ENCODE measurements at regions not wholly inside any gene's neighbourhood (a gene's known extent, or its start where the extent isn't known, plus 50 kb on each side); places are given as distances from the start of the nearest gene placed in this dataset.

GRCh38 chrX:139049465-139049864 is 337.9 kb upstream of the FGF13 start:
- WGBS, 3 donors: 62 to 94% (median 84%) methylated on average over 1 of the region's 1 CpG
- Histone ChIP-seq H3K4me1 (ENCODE audit: control insufficient read depth in 3 of 3, insufficient read depth in 2 of 3, low read depth in 1 of 3, low read length in 2 of 3) (no peaks in the 10 kb centered on the region), H3K9me3 (ENCODE audit: control insufficient read depth in 2 of 2, insufficient read depth in 1 of 2, low read depth in 1 of 2, low read length in 1 of 2) (no peaks in the 10 kb centered on the region)

GRCh38 chrX:139044680-139045079 is 333.2 kb upstream of the FGF13 start:
- H3K4me3 ChIP-seq (ENCODE audit: low read depth in 1 of 3, low read length in 3 of 3): no peak overlapping the region
- H3K9me3 ChIP-seq (ENCODE audit: control insufficient read depth in 2 of 2, insufficient read depth in 1 of 2, low read depth in 1 of 2, low read length in 1 of 2): no peaks in the 10 kb centered on the region
- no peak overlapping the region for H3K27ac ChIP-seq (ENCODE audit: low read depth in 1 of 3, low read length in 2 of 3)
- 65 to 86% (median 76%) methylated on average over 6 of the region's 6 CpGs for WGBS, 3 donors
- no peak for DNase-seq
- H3K36me3 ChIP-seq (ENCODE audit: control insufficient read depth in 3 of 3, insufficient read depth in 2 of 3, low read depth in 1 of 3, low read length in 3 of 3): no peaks in the 10 kb centered on the region
- H3K4me1 ChIP-seq (ENCODE audit: control insufficient read depth in 3 of 3, insufficient read depth in 2 of 3, low read depth in 1 of 3, low read length in 2 of 3): no peaks in the 10 kb centered on the region
- no peaks in the 10 kb centered on the region for H3K27me3 ChIP-seq (ENCODE audit: control insufficient read depth in 3 of 3, insufficient read depth in 3 of 3, low read length in 3 of 3)
- no peak for FAIRE-seq

More at GRCh38 chrX:139049465-139049864, 337.9 kb upstream of the FGF13 start:
- FAIRE-seq (no peak), DNase-seq (no peak)
- no peak overlapping the region for H3K27ac ChIP-seq (ENCODE audit: low read depth in 1 of 3, low read length in 2 of 3)
- H3K36me3 ChIP-seq (ENCODE audit: control insufficient read depth in 3 of 3, insufficient read depth in 2 of 3, low read depth in 1 of 3, low read length in 3 of 3): no peaks in the 10 kb centered on the region
- H3K4me3 ChIP-seq (ENCODE audit: low read depth in 1 of 3, low read length in 3 of 3): no peak overlapping the region
- no peaks in the 10 kb centered on the region for H3K27me3 ChIP-seq (ENCODE audit: control insufficient read depth in 3 of 3, insufficient read depth in 3 of 3, low read length in 3 of 3)

GRCh38 chrX:139039041-139039440 is 327.5 kb upstream of the FGF13 start:
- H3K9me3 ChIP-seq (ENCODE audit: control insufficient read depth in 2 of 2, insufficient read depth in 1 of 2, low read depth in 1 of 2, low read length in 1 of 2): no peaks in the 10 kb centered on the region
- H3K27me3 ChIP-seq (ENCODE audit: control insufficient read depth in 3 of 3, insufficient read depth in 3 of 3, low read length in 3 of 3): no peaks in the 10 kb centered on the region
- H3K4me3 ChIP-seq (ENCODE audit: low read depth in 1 of 3, low read length in 3 of 3): no peak overlapping the region
- no peak for DNase-seq
- no peak for FAIRE-seq
- H3K36me3 ChIP-seq (ENCODE audit: control insufficient read depth in 3 of 3, insufficient read depth in 2 of 3, low read depth in 1 of 3, low read length in 3 of 3): no peaks in the 10 kb centered on the region
- no peak overlapping the region for H3K27ac ChIP-seq (ENCODE audit: low read depth in 1 of 3, low read length in 2 of 3)
- no peaks in the 10 kb centered on the region for H3K4me1 ChIP-seq (ENCODE audit: control insufficient read depth in 3 of 3, insufficient read depth in 2 of 3, low read depth in 1 of 3, low read length in 2 of 3)

- Histone ChIP-seq H3K4me3 (ENCODE audit: low read depth in 1 of 3, low read length in 3 of 3) (no peak overlapping the region), H3K27ac (ENCODE audit: low read depth in 1 of 3, low read length in 2 of 3) (no peak overlapping the region), H3K27me3 (ENCODE audit: control insufficient read depth in 3 of 3, insufficient read depth in 3 of 3, low read length in 3 of 3) (no peaks in the 10 kb centered on the region), H3K9me3 (ENCODE audit: control insufficient read depth in 2 of 2, insufficient read depth in 1 of 2, low read depth in 1 of 2, low read length in 1 of 2) (no peaks in the 10 kb centered on the region), H3K4me1 (ENCODE audit: control insufficient read depth in 3 of 3, insufficient read depth in 2 of 3, low read depth in 1 of 3, low read length in 2 of 3) (no peaks in the 10 kb centered on the region), H3K36me3 (ENCODE audit: control insufficient read depth in 3 of 3, insufficient read depth in 2 of 3, low read depth in 1 of 3, low read length in 3 of 3) (no peaks in the 10 kb centered on the region)
- WGBS, 3 donors: 58 to 73% (median 69%) methylated on average over 1 of the region's 1 CpG
- DNase-seq (no peak), FAIRE-seq (no peak)
Observed at GRCh38 chrX:139026811-139027210, 315.3 kb upstream of the FGF13 start.

- no peak for FAIRE-seq
Observed at GRCh38 chrX:139026406-139026805, 314.9 kb upstream of the FGF13 start.

GRCh38 chrX:139025816-139026215 is 314.3 kb upstream of the FGF13 start:
- no peaks in the 10 kb centered on the region for H3K27me3 ChIP-seq (ENCODE audit: control insufficient read depth in 3 of 3, insufficient read depth in 3 of 3, low read length in 3 of 3)
- no peaks in the 10 kb centered on the region for H3K36me3 ChIP-seq (ENCODE audit: control insufficient read depth in 3 of 3, insufficient read depth in 2 of 3, low read depth in 1 of 3, low read length in 3 of 3)
- H3K4me1 ChIP-seq (ENCODE audit: control insufficient read depth in 3 of 3, insufficient read depth in 2 of 3, low read depth in 1 of 3, low read length in 2 of 3): no peaks in the 10 kb centered on the region
- DNase-seq (no peak), FAIRE-seq (no peak)
- H3K4me3 ChIP-seq (ENCODE audit: low read depth in 1 of 3, low read length in 3 of 3): no peak overlapping the region
- no peaks in the 10 kb centered on the region for H3K9me3 ChIP-seq (ENCODE audit: control insufficient read depth in 2 of 2, insufficient read depth in 1 of 2, low read depth in 1 of 2, low read length in 1 of 2)
- H3K27ac ChIP-seq (ENCODE audit: low read depth in 1 of 3, low read length in 2 of 3): no peak overlapping the region

More at GRCh38 chrX:139026406-139026805, 314.9 kb upstream of the FGF13 start:
- H3K4me3 ChIP-seq (ENCODE audit: low read depth in 1 of 3, low read length in 3 of 3): no peak overlapping the region
- H3K36me3 ChIP-seq (ENCODE audit: control insufficient read depth in 3 of 3, insufficient read depth in 2 of 3, low read depth in 1 of 3, low read length in 3 of 3): no peaks in the 10 kb centered on the region
- DNase-seq: no peak
- no peaks in the 10 kb centered on the region for H3K27me3 ChIP-seq (ENCODE audit: control insufficient read depth in 3 of 3, insufficient read depth in 3 of 3, low read length in 3 of 3)
- no peak overlapping the region for H3K27ac ChIP-seq (ENCODE audit: low read depth in 1 of 3, low read length in 2 of 3)
- H3K9me3 ChIP-seq (ENCODE audit: control insufficient read depth in 2 of 2, insufficient read depth in 1 of 2, low read depth in 1 of 2, low read length in 1 of 2): no peaks in the 10 kb centered on the region
- no peaks in the 10 kb centered on the region for H3K4me1 ChIP-seq (ENCODE audit: control insufficient read depth in 3 of 3, insufficient read depth in 2 of 3, low read depth in 1 of 3, low read length in 2 of 3)
- 56 to 91% (median 82%) methylated on average over 2 of the region's 2 CpGs for WGBS, 3 donors

GRCh38 chrX:139023531-139023930 is 312.0 kb upstream of the FGF13 start:
- 73 to 89% (median 78%) methylated on average over 3 of the region's 3 CpGs for WGBS, 3 donors
- H3K4me1 ChIP-seq (ENCODE audit: control insufficient read depth in 3 of 3, insufficient read depth in 2 of 3, low read depth in 1 of 3, low read length in 2 of 3): no peaks in the 10 kb centered on the region
- H3K36me3 ChIP-seq (ENCODE audit: control insufficient read depth in 3 of 3, insufficient read depth in 2 of 3, low read depth in 1 of 3, low read length in 3 of 3): no peaks in the 10 kb centered on the region
- H3K27me3 ChIP-seq (ENCODE audit: control insufficient read depth in 3 of 3, insufficient read depth in 3 of 3, low read length in 3 of 3): no peaks in the 10 kb centered on the region
- DNase-seq (no peak), FAIRE-seq (peak; percentile 15)
- H3K4me3 ChIP-seq (ENCODE audit: low read depth in 1 of 3, low read length in 3 of 3): no peak overlapping the region
- H3K27ac ChIP-seq (ENCODE audit: low read depth in 1 of 3, low read length in 2 of 3): no peak overlapping the region
- H3K9me3 ChIP-seq (ENCODE audit: control insufficient read depth in 2 of 2, insufficient read depth in 1 of 2, low read depth in 1 of 2, low read length in 1 of 2): no peaks in the 10 kb centered on the region

- no peak overlapping the region for H3K27ac ChIP-seq (ENCODE audit: low read depth in 1 of 3, low read length in 2 of 3)
- H3K4me3 ChIP-seq (ENCODE audit: low read depth in 1 of 3, low read length in 3 of 3): no peak overlapping the region
- no peaks in the 10 kb centered on the region for H3K27me3 ChIP-seq (ENCODE audit: control insufficient read depth in 3 of 3, insufficient read depth in 3 of 3, low read length in 3 of 3)
- H3K9me3 ChIP-seq (ENCODE audit: control insufficient read depth in 2 of 2, insufficient read depth in 1 of 2, low read depth in 1 of 2, low read length in 1 of 2): no peaks in the 10 kb centered on the region
- no peak for FAIRE-seq
- WGBS, 3 donors: 47 to 67% (median 62%) methylated on average over 3 of the region's 3 CpGs
- no peaks in the 10 kb centered on the region for H3K36me3 ChIP-seq (ENCODE audit: control insufficient read depth in 3 of 3, insufficient read depth in 2 of 3, low read depth in 1 of 3, low read length in 3 of 3)
- DNase-seq: no peak
- no peaks in the 10 kb centered on the region for H3K4me1 ChIP-seq (ENCODE audit: control insufficient read depth in 3 of 3, insufficient read depth in 2 of 3, low read depth in 1 of 3, low read length in 2 of 3)
Observed at GRCh38 chrX:139020801-139021200, 309.3 kb upstream of the FGF13 start.

GRCh38 chrX:139018436-139018835 is 306.9 kb upstream of the FGF13 start:
- H3K27me3 ChIP-seq (ENCODE audit: control insufficient read depth in 3 of 3, insufficient read depth in 3 of 3, low read length in 3 of 3): no peaks in the 10 kb centered on the region
- no peaks in the 10 kb centered on the region for H3K36me3 ChIP-seq (ENCODE audit: control insufficient read depth in 3 of 3, insufficient read depth in 2 of 3, low read depth in 1 of 3, low read length in 3 of 3)
- H3K9me3 ChIP-seq (ENCODE audit: control insufficient read depth in 2 of 2, insufficient read depth in 1 of 2, low read depth in 1 of 2, low read length in 1 of 2): no peaks in the 10 kb centered on the region
- H3K4me1 ChIP-seq (ENCODE audit: control insufficient read depth in 3 of 3, insufficient read depth in 2 of 3, low read depth in 1 of 3, low read length in 2 of 3): no peaks in the 10 kb centered on the region
- H3K4me3 ChIP-seq (ENCODE audit: low read depth in 1 of 3, low read length in 3 of 3): no peak overlapping the region
- WGBS, 3 donors: 57 to 67% (median 63%) methylated on average over 2 of the region's 2 CpGs
- no peak for FAIRE-seq
- H3K27ac ChIP-seq (ENCODE audit: low read depth in 1 of 3, low read length in 2 of 3): no peak overlapping the region
- DNase-seq: no peak
